NT2/D1 (cell line): ENCODE measurements at regions not wholly inside any gene's neighbourhood (a gene's known extent, or its start where the extent isn't known, plus 50 kb on each side); places are given as distances from the start of the nearest gene placed in this dataset.
"Not testable (repeated sequence)": the region's sequence is repeated elsewhere in the genome, so short reads cannot be mapped to it uniquely, and the experiment has no call there.

Source experiments
- DNase-seq: peaks from one replicate; pipeline ENCODE4 v3.0.0-alpha.2; 2011; ENCODE audit warnings: low read depth, low spot score
- H3K27me3 ChIP-seq: 2 replicates; pipeline ENCODE4 v1.6.0; 2011; ENCODE audit warnings: mild to moderate bottlenecking; ENCODE audit not compliant: insufficient read length, insufficient read depth
- H3K36me3 ChIP-seq: 2 replicates; pipeline ENCODE4 v1.6.1; 2011; ENCODE audit warnings: mild to moderate bottlenecking, low read length, mixed read lengths; ENCODE audit not compliant: insufficient read depth, insufficient read length
- H3K4me1 ChIP-seq: 2 replicates; pipeline ENCODE4 v1.5.1; 2011; ENCODE audit not compliant: insufficient read depth, insufficient read length
- H3K4me3 ChIP-seq: 2 replicates; pipeline ENCODE4 v1.5.1; 2011; ENCODE audit warnings: low read depth; ENCODE audit not compliant: insufficient read length
- H3K9ac ChIP-seq: 2 replicates; pipeline ENCODE4 v1.6.0; 2011; ENCODE audit warnings: low read depth; ENCODE audit not compliant: insufficient read length
- H3K9me3 ChIP-seq: 2 replicates; pipeline ENCODE4 v1.5.1; 2011; ENCODE audit warnings: mild to moderate bottlenecking, low read length; ENCODE audit not compliant: insufficient read depth
- SUZ12 ChIP-seq: IDR thresholded peaks from 2 replicates; pipeline ENCODE4 v1.6.1; 2011; ENCODE audit not compliant: insufficient read length, insufficient read depth; ENCODE audit errors: extremely low read depth
- YY1 ChIP-seq: IDR thresholded peaks from 2 replicates; pipeline ENCODE4 v1.6.1; 2011; ENCODE audit not compliant: insufficient read length, insufficient read depth
- ZNF274 ChIP-seq: IDR thresholded peaks from 2 replicates; pipeline ENCODE4 v1.6.1; 2011; ENCODE audit warnings: mild to moderate bottlenecking, low read depth, low read length

GRCh38 chr14:35215110-35215813 lies 76.9 kb upstream of the PSMA6 start:
- peak; percentile 2 for DNase-seq
- Histone ChIP-seq H3K4me3 (no peak overlapping the region), H3K36me3 (peaks cover 4% of the 10 kb centered on the region), H3K9me3 (no peaks in the 10 kb centered on the region), H3K4me1 (no peaks in the 10 kb centered on the region), H3K27me3 (no peaks in the 10 kb centered on the region), H3K9ac (no peak overlapping the region)
- TF ChIP-seq YY1 (no peak), ZNF274 (no peak), SUZ12 (no peak)

- H3K36me3 ChIP-seq, H3K4me3 ChIP-seq, H3K9ac ChIP-seq, H3K27me3 ChIP-seq, H3K9me3 ChIP-seq, H3K4me1 ChIP-seq, DNase-seq: not testable (repeated sequence)
Observed at GRCh38 chr14:35218176-35218575, 74.0 kb upstream of the PSMA6 start.

GRCh38 chr14:35218963-35219362 lies 73.2 kb upstream of the PSMA6 start:
- H3K4me3 ChIP-seq, result no peak overlapping the region
- no peak overlapping the region for H3K9ac ChIP-seq
- H3K36me3 ChIP-seq, result peaks cover 6% of the 10 kb centered on the region
- H3K27me3 ChIP-seq, result no peaks in the 10 kb centered on the region
- TF ChIP-seq SUZ12, result no peak
- no peak for TF ChIP-seq YY1
- no peak for TF ChIP-seq ZNF274
- H3K9me3 ChIP-seq, result no peaks in the 10 kb centered on the region
- DNase-seq, result no peak
- no peaks in the 10 kb centered on the region for H3K4me1 ChIP-seq

- no peak overlapping the region for H3K9ac ChIP-seq
- TF ChIP-seq YY1 (no peak), ZNF274 (no peak), SUZ12 (no peak)
- H3K9me3 ChIP-seq, result no peaks in the 10 kb centered on the region
- no peak overlapping the region for H3K4me3 ChIP-seq
- no peaks in the 10 kb centered on the region for H3K27me3 ChIP-seq
- H3K4me1 ChIP-seq, result no peaks in the 10 kb centered on the region
- DNase-seq, result no peak
- H3K36me3 ChIP-seq, result peaks cover 6% of the 10 kb centered on the region
Observed at GRCh38 chr14:35220027-35220676, 72.0 kb upstream of the PSMA6 start.

- no peak overlapping the region for H3K4me3 ChIP-seq
- no peak for DNase-seq
- H3K9ac ChIP-seq, result no peak overlapping the region
- no peaks in the 10 kb centered on the region for H3K27me3 ChIP-seq
- H3K4me1 ChIP-seq, result no peaks in the 10 kb centered on the region
- TF ChIP-seq SUZ12, result no peak
- TF ChIP-seq YY1, result no peak
- no peak for TF ChIP-seq ZNF274
- peaks cover 6% of the 10 kb centered on the region for H3K36me3 ChIP-seq
- no peaks in the 10 kb centered on the region for H3K9me3 ChIP-seq
Observed at GRCh38 chr14:35220920-35221319, 71.3 kb upstream of the PSMA6 start.

GRCh38 chr14:35221462-35221861 lies 70.7 kb upstream of the PSMA6 start:
- DNase-seq, result no peak
- Histone ChIP-seq H3K4me1 (no peaks in the 10 kb centered on the region), H3K4me3 (no peak overlapping the region), H3K9ac (no peak overlapping the region), H3K36me3 (peaks cover 6% of the 10 kb centered on the region), H3K27me3 (no peaks in the 10 kb centered on the region), H3K9me3 (no peaks in the 10 kb centered on the region)
- no peak for TF ChIP-seq SUZ12
- no peak for TF ChIP-seq YY1
- TF ChIP-seq ZNF274, result no peak

GRCh38 chr14:35222324-35222723 lies 69.9 kb upstream of the PSMA6 start:
- Histone ChIP-seq H3K9me3 (no peaks in the 10 kb centered on the region), H3K4me3 (no peak overlapping the region), H3K4me1 (no peaks in the 10 kb centered on the region), H3K9ac (no peak overlapping the region), H3K36me3 (peaks cover 6% of the 10 kb centered on the region), H3K27me3 (no peaks in the 10 kb centered on the region)
- no peak for DNase-seq
- TF ChIP-seq SUZ12, result no peak
- TF ChIP-seq YY1, result no peak
- no peak for TF ChIP-seq ZNF274

GRCh38 chr14:35222872-35223466 lies 69.2 kb upstream of the PSMA6 start:
- H3K27me3 ChIP-seq, result no peaks in the 10 kb centered on the region
- H3K9ac ChIP-seq, result no peak overlapping the region
- no peaks in the 10 kb centered on the region for H3K9me3 ChIP-seq
- no peak overlapping the region for H3K4me3 ChIP-seq
- H3K4me1 ChIP-seq, result no peaks in the 10 kb centered on the region
- H3K36me3 ChIP-seq, result peaks cover 6% of the 10 kb centered on the region
- no peak for DNase-seq
- TF ChIP-seq ZNF274, result no peak
- TF ChIP-seq YY1, result no peak
- no peak for TF ChIP-seq SUZ12
